Osteoblast (primary cell): ENCODE measurements at regions not wholly inside any gene's neighbourhood (a gene's known extent, or its start where the extent isn't known, plus 50 kb on each side); places are given as distances from the start of the nearest gene placed in this dataset.

ENCODE experiments used
- DNase-seq: peaks from one replicate; pipeline ENCODE4 v3.0.0; 2011; ENCODE audit warnings: low spot score, mixed read lengths; ENCODE audit not compliant: insufficient read length; ENCODE audit errors: missing footprints
- H2AFZ ChIP-seq: 2 replicates; pipeline ENCODE4 v1.6.0; 2011; ENCODE audit warnings: mild to moderate bottlenecking, low read length
- H3K27ac ChIP-seq: 2 replicates; pipeline ENCODE4 v1.5.1; 2011; ENCODE audit warnings: mild to moderate bottlenecking, low read depth, low read length, moderate library complexity
- H3K27me3 ChIP-seq: 2 replicates; pipeline ENCODE4 v1.6.0; 2012; ENCODE audit warnings: mild to moderate bottlenecking, control low read depth, inconsistent platforms, low read length, moderate library complexity; ENCODE audit not compliant: insufficient read depth
- H3K36me3 ChIP-seq: 2 replicates; pipeline ENCODE4 v1.5.1; 2011; ENCODE audit warnings: mild to moderate bottlenecking, low read length, control low read depth, moderate library complexity; ENCODE audit not compliant: insufficient read depth
- H3K4me1 ChIP-seq: 2 replicates; pipeline ENCODE4 v1.5.1; 2011; ENCODE audit warnings: mild to moderate bottlenecking, low read length, control low read depth, moderate library complexity; ENCODE audit not compliant: insufficient read depth
- H3K4me2 ChIP-seq: 2 replicates; pipeline ENCODE4 v1.6.0; 2011; ENCODE audit warnings: mild to moderate bottlenecking, low read length; ENCODE audit not compliant: insufficient read depth
- H3K4me3 ChIP-seq: fragments of 200-600 bp; sonication (generic); 3 replicates; pipeline ENCODE4 v1.5.1; 2012; ENCODE audit warnings: mild to moderate bottlenecking, low read length, inconsistent platforms; ENCODE audit not compliant: insufficient read depth
- H3K79me2 ChIP-seq: 2 replicates; pipeline ENCODE4 v1.6.0; 2012; ENCODE audit warnings: mild to moderate bottlenecking, low read length, control low read depth, inconsistent platforms; ENCODE audit not compliant: insufficient read depth
- H3K9me3 ChIP-seq: 2 replicates; pipeline ENCODE4 v1.5.1; 2011; ENCODE audit warnings: low read depth, low read length, control low read depth
- H4K20me1 ChIP-seq: 2 replicates; pipeline ENCODE4 v1.6.0; 2012; ENCODE audit warnings: mild to moderate bottlenecking, low read length, control low read depth; ENCODE audit not compliant: insufficient read depth
- TF ChIP-seq, protein P1 (sequence below): IDR thresholded peaks from 2 replicates; pipeline ENCODE4 v1.5.1; 2011; ENCODE audit warnings: mild to moderate bottlenecking, low read depth, low read length, moderate library complexity; ENCODE audit errors: extremely low read depth

- no peaks in the 10 kb centered on the region for H3K79me2 ChIP-seq
- H3K4me3 ChIP-seq = no peak overlapping the region
- no peak overlapping the region for H3K27ac ChIP-seq
- no peak overlapping the region for H3K4me2 ChIP-seq
- H3K4me1 ChIP-seq = peaks cover 18% of the 10 kb centered on the region
- H3K9me3 ChIP-seq = peaks cover 8% of the 10 kb centered on the region
- DNase-seq = peak; percentile 85
- no peak overlapping the region for H2AFZ ChIP-seq
- no peaks in the 10 kb centered on the region for H3K27me3 ChIP-seq
- TF ChIP-seq, protein P1, sequence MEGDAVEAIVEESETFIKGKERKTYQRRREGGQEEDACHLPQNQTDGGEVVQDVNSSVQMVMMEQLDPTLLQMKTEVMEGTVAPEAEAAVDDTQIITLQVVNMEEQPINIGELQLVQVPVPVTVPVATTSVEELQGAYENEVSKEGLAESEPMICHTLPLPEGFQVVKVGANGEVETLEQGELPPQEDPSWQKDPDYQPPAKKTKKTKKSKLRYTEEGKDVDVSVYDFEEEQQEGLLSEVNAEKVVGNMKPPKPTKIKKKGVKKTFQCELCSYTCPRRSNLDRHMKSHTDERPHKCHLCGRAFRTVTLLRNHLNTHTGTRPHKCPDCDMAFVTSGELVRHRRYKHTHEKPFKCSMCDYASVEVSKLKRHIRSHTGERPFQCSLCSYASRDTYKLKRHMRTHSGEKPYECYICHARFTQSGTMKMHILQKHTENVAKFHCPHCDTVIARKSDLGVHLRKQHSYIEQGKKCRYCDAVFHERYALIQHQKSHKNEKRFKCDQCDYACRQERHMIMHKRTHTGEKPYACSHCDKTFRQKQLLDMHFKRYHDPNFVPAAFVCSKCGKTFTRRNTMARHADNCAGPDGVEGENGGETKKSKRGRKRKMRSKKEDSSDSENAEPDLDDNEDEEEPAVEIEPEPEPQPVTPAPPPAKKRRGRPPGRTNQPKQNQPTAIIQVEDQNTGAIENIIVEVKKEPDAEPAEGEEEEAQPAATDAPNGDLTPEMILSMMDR = peak; percentile 49
- no peaks in the 10 kb centered on the region for H3K36me3 ChIP-seq
- H4K20me1 ChIP-seq = no peaks in the 10 kb centered on the region
These were observed 635.9 kb downstream of the MATN1 start for GRCh38 chr1:30087465-30087864.

DNA sequence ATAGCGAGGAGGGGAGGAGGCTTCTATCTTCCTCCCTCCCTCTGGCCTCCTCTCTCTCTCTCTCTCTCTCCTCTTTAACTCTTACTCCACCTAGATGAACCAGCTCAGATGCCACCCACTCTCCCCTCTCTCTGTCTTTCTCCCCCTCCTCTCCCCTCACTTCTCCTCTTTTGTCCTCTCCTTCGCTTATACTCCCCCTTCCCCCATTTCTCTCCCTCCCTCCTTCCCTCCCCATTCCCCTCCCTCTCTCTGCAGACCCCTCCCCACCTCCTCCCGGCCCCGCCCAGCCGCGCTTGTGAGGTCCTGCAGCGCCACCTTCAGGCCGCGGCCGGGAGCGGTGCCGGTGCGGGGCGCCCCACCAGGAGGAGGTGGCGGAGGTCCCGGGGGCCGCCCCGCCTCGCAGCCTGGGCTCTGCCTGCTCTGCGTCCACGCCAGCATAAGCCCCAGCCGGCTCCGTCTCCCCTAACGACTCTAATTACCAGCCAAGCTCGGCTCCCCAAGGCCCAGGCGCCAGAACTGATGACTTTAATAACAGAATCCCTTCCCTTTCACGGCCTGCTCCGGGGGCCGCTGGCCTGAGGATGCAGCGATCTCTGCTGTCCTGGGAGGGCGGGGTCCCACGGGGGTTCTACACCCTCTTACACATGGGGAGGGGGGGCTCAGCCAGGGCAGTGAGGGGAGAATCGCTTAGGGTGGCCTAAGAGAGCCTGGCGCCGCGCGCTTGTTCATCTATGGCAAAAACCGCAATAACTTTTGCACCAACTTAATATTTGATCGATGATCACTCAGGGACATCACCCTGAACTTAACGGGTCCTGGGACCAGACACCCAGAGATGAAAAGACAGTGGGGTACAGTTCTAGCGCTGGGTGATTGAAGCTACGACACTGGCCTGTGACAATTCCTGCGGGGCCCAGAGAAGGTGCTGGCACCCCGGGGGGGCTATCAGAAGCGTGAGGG is 637.3 kb downstream of the MATN1 start:
- H3K27ac ChIP-seq = no peak overlapping the region
- no peaks in the 10 kb centered on the region for H4K20me1 ChIP-seq
- H3K4me2 ChIP-seq = peak overlapping the region; percentile 50
- H3K27me3 ChIP-seq = no peaks in the 10 kb centered on the region
- H3K36me3 ChIP-seq = no peaks in the 10 kb centered on the region
- peaks cover under 1% of the 10 kb centered on the region for H3K9me3 ChIP-seq
- H3K79me2 ChIP-seq = no peaks in the 10 kb centered on the region
- peak overlapping the region; percentile 37 for H3K4me3 ChIP-seq
- peak; percentile 93 for DNase-seq
- H2AFZ ChIP-seq = peak overlapping the region; percentile 72
- TF ChIP-seq, protein P1 = peak; percentile 43
- peaks cover 18% of the 10 kb centered on the region for H3K4me1 ChIP-seq

GRCh38 chr1:30084909-30085571 is 638.3 kb downstream of the MATN1 start:
- no peak overlapping the region for H2AFZ ChIP-seq
- H3K4me2 ChIP-seq = no peak overlapping the region

More at GRCh38 chr1:30084909-30085571, 638.3 kb downstream of the MATN1 start:
- no peaks in the 10 kb centered on the region for H3K9me3 ChIP-seq
- no peak overlapping the region for H3K4me3 ChIP-seq
- H3K27me3 ChIP-seq = no peaks in the 10 kb centered on the region
- peak; percentile 66 for DNase-seq
- no peak overlapping the region for H3K27ac ChIP-seq
- H4K20me1 ChIP-seq = no peaks in the 10 kb centered on the region
- TF ChIP-seq, protein P1 = no peak
- no peaks in the 10 kb centered on the region for H3K36me3 ChIP-seq
- peaks cover 18% of the 10 kb centered on the region for H3K4me1 ChIP-seq
- H3K79me2 ChIP-seq = no peaks in the 10 kb centered on the region
